K562 (cell line): ENCODE measurements at regions not wholly inside any gene's neighbourhood (a gene's known extent, or its start where the extent isn't known, plus 50 kb on each side); places are given as distances from the start of the nearest gene placed in this dataset.

ENCODE experiments used
- ASH1L ChIP-seq: fragments of 450-650 bp; IDR thresholded peaks from 2 replicates; pipeline ENCODE4 v1.6.1; 2018; ENCODE audit warnings: borderline replicate concordance, mild to moderate bottlenecking, low read depth; ENCODE audit not compliant: partially characterized antibody
- CTCF ChIP-seq, 3 experiments: IDR thresholded peaks in 2 of 3; conservative IDR thresholded peaks in 1 of 3; 2 replicates each; pipeline ENCODE4 v1.5.1; 2011 to 2012; ENCODE audit warnings: low read length in 3 of 3, mild to moderate bottlenecking in 3 of 3, control low read depth in 2 of 3, improper control_type of control experiment in 1 of 3, inconsistent platforms in 1 of 3, low read depth in 1 of 3, mixed read lengths in 1 of 3, moderate library complexity in 1 of 3; ENCODE audit not compliant: insufficient read depth in 2 of 3
- ELF4 ChIP-seq: fragments of 450-650 bp; formaldehyde crosslinking; IDR thresholded peaks from 2 replicates; pipeline ENCODE4 v1.4.0; 2022; ENCODE audit warnings: missing genetic modification characterization
- HDAC6 ChIP-seq: IDR thresholded peaks from 2 replicates; pipeline ENCODE4 v1.6.1; 2012; ENCODE audit warnings: low read depth, mild to moderate bottlenecking, control low read depth, inconsistent platforms, low read length, moderate library complexity
- POLR2A ChIP-seq: fragments of 450-650 bp; conservative IDR thresholded peaks from 2 replicates; pipeline ENCODE4 v1.6.1; 2016
- TF ChIP-seq, protein P1 (sequence below), 2 experiments: fragments of 450-650 bp in 1 of 2; sonication (generic) in 1 of 2; formaldehyde crosslinking in 1 of 2; IDR thresholded peaks; 2 replicates each; pipeline versions ENCODE4 v1.7.1 to v1.9.0; 2016 to 2022; ENCODE audit warnings: inconsistent platforms in 1 of 2, mild to moderate bottlenecking in 1 of 2, missing genetic modification reagents in 1 of 2
- TF ChIP-seq, protein P2 (sequence below): fragments of 250-450 bp; sonication (Bioruptor Pico); IDR thresholded peaks from 2 replicates; pipeline ENCODE4 v1.6.1; 2021; ENCODE audit warnings: mild to moderate bottlenecking

DNA sequence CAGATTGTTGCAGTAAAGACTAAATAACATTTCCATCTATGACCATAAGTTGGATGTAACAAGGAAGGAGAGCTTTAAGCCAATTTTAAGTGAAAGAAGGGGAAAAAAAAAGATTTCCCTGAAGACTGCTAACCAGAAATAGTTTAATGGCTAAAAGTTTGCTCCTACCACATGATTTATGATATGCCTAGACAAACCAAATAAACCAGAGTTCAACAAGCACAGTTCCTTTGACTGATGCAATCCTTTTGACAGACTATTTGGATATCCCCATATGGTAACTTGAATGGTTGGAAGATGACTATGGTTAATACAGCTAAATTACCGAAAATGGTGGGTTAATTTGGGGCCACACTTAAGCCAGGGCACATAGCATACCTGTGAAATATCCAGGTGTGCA, 338.5 kb downstream of the CETN3 start:
- TF ChIP-seq ASH1L (no peak), CTCF (IDR thresholded peaks at IDR 0.05 in 2 of 3, conservative IDR thresholded peaks at IDR 0.05 in 1 of 3; ENCODE audit: insufficient read depth in 2 of 3, low read depth in 1 of 3, low read length in 3 of 3) (no peak), ELF4 (CRISPR knock-in tag) (no peak), POLR2A (no peak), HDAC6 (no peak)
- TF ChIP-seq, protein P1, sequence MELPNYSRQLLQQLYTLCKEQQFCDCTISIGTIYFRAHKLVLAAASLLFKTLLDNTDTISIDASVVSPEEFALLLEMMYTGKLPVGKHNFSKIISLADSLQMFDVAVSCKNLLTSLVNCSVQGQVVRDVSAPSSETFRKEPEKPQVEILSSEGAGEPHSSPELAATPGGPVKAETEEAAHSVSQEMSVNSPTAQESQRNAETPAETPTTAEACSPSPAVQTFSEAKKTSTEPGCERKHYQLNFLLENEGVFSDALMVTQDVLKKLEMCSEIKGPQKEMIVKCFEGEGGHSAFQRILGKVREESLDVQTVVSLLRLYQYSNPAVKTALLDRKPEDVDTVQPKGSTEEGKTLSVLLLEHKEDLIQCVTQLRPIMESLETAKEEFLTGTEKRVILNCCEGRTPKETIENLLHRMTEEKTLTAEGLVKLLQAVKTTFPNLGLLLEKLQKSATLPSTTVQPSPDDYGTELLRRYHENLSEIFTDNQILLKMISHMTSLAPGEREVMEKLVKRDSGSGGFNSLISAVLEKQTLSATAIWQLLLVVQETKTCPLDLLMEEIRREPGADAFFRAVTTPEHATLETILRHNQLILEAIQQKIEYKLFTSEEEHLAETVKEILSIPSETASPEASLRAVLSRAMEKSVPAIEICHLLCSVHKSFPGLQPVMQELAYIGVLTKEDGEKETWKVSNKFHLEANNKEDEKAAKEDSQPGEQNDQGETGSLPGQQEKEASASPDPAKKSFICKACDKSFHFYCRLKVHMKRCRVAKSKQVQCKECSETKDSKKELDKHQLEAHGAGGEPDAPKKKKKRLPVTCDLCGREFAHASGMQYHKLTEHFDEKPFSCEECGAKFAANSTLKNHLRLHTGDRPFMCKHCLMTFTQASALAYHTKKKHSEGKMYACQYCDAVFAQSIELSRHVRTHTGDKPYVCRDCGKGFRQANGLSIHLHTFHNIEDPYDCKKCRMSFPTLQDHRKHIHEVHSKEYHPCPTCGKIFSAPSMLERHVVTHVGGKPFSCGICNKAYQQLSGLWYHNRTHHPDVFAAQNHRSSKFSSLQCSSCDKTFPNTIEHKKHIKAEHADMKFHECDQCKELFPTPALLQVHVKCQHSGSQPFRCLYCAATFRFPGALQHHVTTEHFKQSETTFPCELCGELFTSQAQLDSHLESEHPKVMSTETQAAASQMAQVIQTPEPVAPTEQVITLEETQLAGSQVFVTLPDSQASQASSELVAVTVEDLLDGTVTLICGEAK (IDR thresholded peaks at IDR 0.05): no peak
- TF ChIP-seq, protein P1 (CRISPR knock-in tag; IDR thresholded peaks at IDR 0.05): no peak
- TF ChIP-seq, protein P2, sequence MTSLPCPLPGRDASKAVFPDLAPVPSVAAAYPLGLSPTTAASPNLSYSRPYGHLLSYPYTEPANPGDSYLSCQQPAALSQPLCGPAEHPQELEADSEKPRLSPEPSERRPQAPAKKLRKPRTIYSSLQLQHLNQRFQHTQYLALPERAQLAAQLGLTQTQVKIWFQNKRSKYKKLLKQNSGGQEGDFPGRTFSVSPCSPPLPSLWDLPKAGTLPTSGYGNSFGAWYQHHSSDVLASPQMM: no peak
